AG09309 (cell line): ENCODE measurements at regions not wholly inside any gene's neighbourhood (a gene's known extent, or its start where the extent isn't known, plus 50 kb on each side); places are given as distances from the start of the nearest gene placed in this dataset.
"Not testable (repeated sequence)": the region's sequence is repeated elsewhere in the genome, so short reads cannot be mapped to it uniquely, and the experiment has no call there.

ENCODE experiments used
- DNase-seq: peaks from one replicate; pipeline ENCODE4 v3.0.0-alpha.2; 2010; ENCODE audit warnings: low read depth
- H3K4me3 ChIP-seq: 2 replicates; pipeline ENCODE4 v1.5.1; 2011; ENCODE audit warnings: mild to moderate bottlenecking, low read depth, low read length, moderate library complexity; ENCODE audit not compliant: control insufficient read depth
- CTCF ChIP-seq: IDR thresholded peaks from 2 replicates; pipeline ENCODE4 v1.5.1; 2011; ENCODE audit warnings: mild to moderate bottlenecking, low read depth, low read length, inconsistent platforms; ENCODE audit not compliant: insufficient read depth, control insufficient read depth; ENCODE audit errors: missing control alignments

DNA sequence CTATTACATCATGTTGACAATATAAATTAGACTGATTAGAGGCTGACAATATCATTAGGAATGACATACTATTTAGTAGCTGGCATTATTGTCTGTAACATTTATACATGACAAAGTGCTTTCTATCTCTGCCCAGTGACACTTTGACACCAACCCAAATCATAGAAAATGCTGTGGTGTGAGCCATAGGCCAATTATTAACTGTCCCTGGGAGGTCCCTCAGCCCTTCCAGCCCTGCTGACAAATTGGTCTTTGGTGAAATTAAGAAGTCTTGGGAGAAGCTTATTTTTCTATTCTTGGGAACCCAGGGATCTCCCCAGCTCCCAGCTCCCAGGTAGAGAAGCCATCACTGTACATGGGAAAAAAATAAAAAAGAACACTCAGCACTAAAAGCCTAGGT, 179.6 kb downstream of the AIPL1 start:
- H3K4me3 ChIP-seq = no peak overlapping the region
- TF ChIP-seq CTCF = no peak
- no peak for DNase-seq

- DNase-seq = no peak
- TF ChIP-seq CTCF = no peak
- H3K4me3 ChIP-seq = no peak overlapping the region
Observed at GRCh38 chr17:6254036-6254435, 180.9 kb downstream of the AIPL1 start.

DNA sequence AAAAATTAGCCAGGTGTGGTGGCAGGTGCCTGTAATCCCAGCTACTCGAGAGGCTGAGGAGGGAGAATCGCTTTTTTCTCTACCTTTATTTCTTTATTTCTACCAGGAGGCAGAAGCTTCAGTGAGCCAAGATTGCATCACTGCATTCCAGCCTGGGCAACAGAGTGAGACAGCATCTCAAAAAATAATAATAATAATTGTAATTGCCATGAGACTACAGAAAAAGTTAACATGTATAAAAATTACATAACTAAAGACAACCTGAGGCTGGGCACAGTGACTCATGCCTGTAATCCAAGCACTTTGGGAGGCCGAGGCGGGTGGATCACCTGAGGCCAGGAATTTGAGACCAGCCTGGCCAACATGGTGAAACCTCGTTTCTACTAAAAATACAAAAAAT, 181.5 kb downstream of the WSCD1 start:
- H3K4me3 ChIP-seq, DNase-seq: not testable (repeated sequence)

- no peak overlapping the region for H3K4me3 ChIP-seq
- DNase-seq = no peak
- no peak for TF ChIP-seq CTCF
Observed at GRCh38 chr17:6249732-6250131, 179.6 kb downstream of the WSCD1 start.

- no peak overlapping the region for H3K4me3 ChIP-seq
- no peak for DNase-seq
- no peak for TF ChIP-seq CTCF
Observed at GRCh38 chr17:6248061-6248460, 177.9 kb downstream of the WSCD1 start.

GRCh38 chr17:6245301-6246177, 175.4 kb downstream of the WSCD1 start:
- H3K4me3 ChIP-seq = no peak overlapping the region
- DNase-seq = no peak
- TF ChIP-seq CTCF = no peak

DNA sequence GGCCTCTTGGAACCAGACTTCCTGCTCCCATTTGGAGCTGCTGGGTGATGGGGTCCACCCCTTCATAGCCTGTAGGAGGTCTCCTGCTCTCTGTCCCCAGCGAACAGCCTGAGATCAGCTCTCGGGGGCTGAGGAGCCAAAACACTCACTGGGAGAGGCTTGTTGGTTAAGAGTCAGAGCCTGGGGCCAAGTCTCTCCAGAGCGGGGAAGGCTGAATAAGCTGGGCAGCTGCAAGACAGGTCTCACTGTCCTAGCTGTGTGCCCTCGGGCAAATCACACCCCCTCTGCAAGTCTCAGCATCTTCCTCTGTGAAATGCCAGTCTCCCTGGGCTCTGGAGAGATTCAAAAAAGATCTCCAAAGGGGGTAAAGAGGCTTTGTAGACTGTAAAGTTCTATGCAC, 174.6 kb downstream of the WSCD1 start:
- no peak for DNase-seq
- no peak for TF ChIP-seq CTCF
- H3K4me3 ChIP-seq = no peak overlapping the region
